CD14-positive monocyte (primary cell): ENCODE measurements at regions not wholly inside any gene's neighbourhood (a gene's known extent, or its start where the extent isn't known, plus 50 kb on each side); places are given as distances from the start of the nearest gene placed in this dataset.

Source experiments
- DNase-seq, 3 donors: peaks; one replicate each; pipeline ENCODE4 v3.0.0-alpha.2; 2011 to 2022
- H2AFZ ChIP-seq: 2 replicates; pipeline ENCODE4 v1.6.0; 2012; ENCODE audit warnings: mild to moderate bottlenecking, low read depth, low read length, inconsistent platforms; ENCODE audit not compliant: insufficient read depth, poor library complexity, severe bottlenecking
- H3K27ac ChIP-seq, 2 donors: 1 replicate in 1 of 2; 2 replicates in 1 of 2; pipeline ENCODE4 v1.5.1; 2012 to 2013; ENCODE audit warnings: low read length in 2 of 2, control low read depth in 1 of 2, inconsistent platforms in 1 of 2, low read depth in 1 of 2, mild to moderate bottlenecking in 1 of 2
- H3K27me3 ChIP-seq, 2 donors: one replicate each; pipeline versions ENCODE4 v1.6.0 to v1.6.1; 2011 to 2013; ENCODE audit warnings: low read length in 2 of 2; ENCODE audit not compliant: control insufficient read depth in 2 of 2, insufficient read depth in 2 of 2
- H3K36me3 ChIP-seq, 2 donors: replicated peaks in 1 of 2; 1 replicate in 1 of 2; 2 replicates in 1 of 2; pipeline versions ENCODE4 v1.5.1 to v1.6.1; 2012 to 2013; ENCODE audit warnings: low read length in 2 of 2, control low read depth in 1 of 2, inconsistent platforms in 1 of 2, mild to moderate bottlenecking in 1 of 2; ENCODE audit not compliant: insufficient read depth in 2 of 2, control insufficient read depth in 1 of 2
- H3K4me1 ChIP-seq, 2 donors: 1 replicate in 1 of 2; 2 replicates in 1 of 2; pipeline versions ENCODE4 v1.5.1 to v1.6.1; 2012 to 2013; ENCODE audit warnings: low read length in 2 of 2, control low read depth in 1 of 2, inconsistent platforms in 1 of 2, mild to moderate bottlenecking in 1 of 2, moderate library complexity in 1 of 2; ENCODE audit not compliant: insufficient read depth in 2 of 2, control insufficient read depth in 1 of 2
- H3K4me2 ChIP-seq: replicated peaks from 2 replicates; pipeline ENCODE3; 2012; ENCODE audit warnings: low read length, moderate library complexity, mild to moderate bottlenecking; ENCODE audit not compliant: poor library complexity, severe bottlenecking; ENCODE audit errors: extremely low read depth
- H3K4me3 ChIP-seq, 3 experiments: fragments of 200-600 bp in 1 of 3; sonication (generic) in 1 of 3; replicated peaks in 1 of 3; 1 replicate in 2 of 3; 2 replicates in 1 of 3; pipeline ENCODE4 v1.5.1; 2011 to 2013; ENCODE audit warnings: low read length in 3 of 3, mild to moderate bottlenecking in 3 of 3, control low read depth in 2 of 3, low read depth in 2 of 3, inconsistent platforms in 1 of 3, moderate library complexity in 1 of 3
- H3K79me2 ChIP-seq: 2 replicates; pipeline ENCODE4 v1.6.0; 2012; ENCODE audit warnings: mild to moderate bottlenecking, control low read depth, inconsistent platforms, low read length, moderate library complexity; ENCODE audit not compliant: insufficient read depth
- H3K9ac ChIP-seq: 2 replicates; pipeline ENCODE4 v1.6.0; 2017; ENCODE audit warnings: low read length, mild to moderate bottlenecking; ENCODE audit not compliant: insufficient read depth, poor library complexity, severe bottlenecking
- H3K9me3 ChIP-seq, 2 donors: replicated peaks in 1 of 2; 1 replicate in 1 of 2; 2 replicates in 1 of 2; pipeline versions ENCODE4 v1.5.1 to v1.6.1; 2012 to 2013; ENCODE audit warnings: low read length in 2 of 2, control low read depth in 1 of 2; ENCODE audit not compliant: control insufficient read depth in 1 of 2, insufficient read depth in 1 of 2
- H4K20me1 ChIP-seq: 2 replicates; pipeline ENCODE4 v1.6.0; 2012; ENCODE audit warnings: mild to moderate bottlenecking, low read length, control low read depth, moderate library complexity; ENCODE audit not compliant: insufficient read depth
- H3K27ac Mint-ChIP-seq, 7 donors: one replicate each; pipeline ENCODE4 v1.8.0; 2020; ENCODE audit warnings: mild to moderate bottlenecking in 7 of 7, mixed read lengths in 7 of 7, moderate library complexity in 6 of 7, inconsistent platforms in 2 of 7
- H3K27me3 Mint-ChIP-seq, 3 donors: one replicate each; pipeline ENCODE4 v1.8.0; 2021 to 2022; ENCODE audit warnings: low read depth in 3 of 3, mild to moderate bottlenecking in 3 of 3, mixed read lengths in 3 of 3, moderate library complexity in 3 of 3, inconsistent platforms in 1 of 3
- H3K36me3 Mint-ChIP-seq, 2 donors: one replicate each; pipeline ENCODE4 v1.8.0; 2020; ENCODE audit warnings: mixed read lengths in 2 of 2, inconsistent platforms in 1 of 2, mild to moderate bottlenecking in 1 of 2
- H3K4me1 Mint-ChIP-seq: one replicate; pipeline ENCODE4 v1.8.0; 2020; ENCODE audit warnings: mild to moderate bottlenecking, mixed read lengths
- H3K4me3 Mint-ChIP-seq, 2 donors: one replicate each; pipeline ENCODE4 v1.8.0; 2020; ENCODE audit warnings: mild to moderate bottlenecking in 2 of 2, mixed read lengths in 2 of 2, moderate library complexity in 1 of 2
- H3K9me3 Mint-ChIP-seq, 7 donors: one replicate each; pipeline ENCODE4 v1.8.0; 2020 to 2022; ENCODE audit warnings: mixed read lengths in 7 of 7, mild to moderate bottlenecking in 6 of 7, moderate library complexity in 6 of 7, inconsistent platforms in 2 of 7
- WGBS: methylation state at CpG from one replicate; pipeline ENCODE4 v1.1.5; 2013; ENCODE audit warnings: missing lambda C conversion rate; ENCODE audit not compliant: insufficient coverage; 5-methylcytosine and 5-hydroxymethylcytosine counted together
- intact Hi-C, 2 donors: fragments of 100-400 bp; cut with micrococcal nuclease; formaldehyde crosslinking; loops; one replicate each; pipeline versions ENCODE4 v1.15.0 to v1.15.1; 2023
- TF ChIP-seq, protein P1 (sequence below): fragments of 200-600 bp; IDR thresholded peaks from one replicate; pipeline ENCODE4 v1.8.0; 2022; ENCODE audit warnings: antibody characterized with exemption, mild to moderate bottlenecking

DNA sequence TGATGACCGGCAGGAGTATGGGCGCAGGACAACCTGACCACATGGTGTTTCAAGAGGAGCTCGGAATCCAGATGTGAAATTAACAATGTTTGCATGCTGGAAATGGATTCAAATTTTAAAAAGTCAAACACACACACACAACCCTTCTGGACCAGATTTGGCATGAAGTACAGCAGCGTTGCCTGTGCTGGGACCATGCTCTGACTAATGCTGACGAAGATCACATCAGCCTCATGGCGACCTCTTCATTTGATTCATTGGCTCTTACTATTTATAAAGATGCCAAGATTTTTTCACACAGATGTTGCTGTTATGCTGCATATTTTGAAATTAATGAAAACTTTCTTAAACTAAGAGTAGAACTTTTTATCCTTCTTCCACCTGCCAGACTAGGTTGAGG lies 926.6 kb upstream of the TMEM132C start:
- Mint-ChIP-seq H3K27ac (no peak overlapping the region), H3K4me1 (no peaks in the 10 kb centered on the region), H3K27me3 (peaks cover 0 to 3% (median 0%) of the 10 kb centered on the region in 3 donors), H3K36me3 (no peaks in the 10 kb centered on the region), H3K4me3 (no peak overlapping the region), H3K9me3 (peaks cover 0 to 7% (median 2%) of the 10 kb centered on the region in 7 donors)
- intact Hi-C loops, result no loop called here
- Histone ChIP-seq H3K4me1 (no peaks in the 10 kb centered on the region), H3K4me2 (no peak overlapping the region), H3K9ac (no peak overlapping the region), H3K27me3 (no peaks in the 10 kb centered on the region), H3K27ac (no peak overlapping the region), H2AFZ (no peak overlapping the region), H3K36me3 (no peaks in the 10 kb centered on the region), H3K9me3 (no peaks in the 10 kb centered on the region), H4K20me1 (no peaks in the 10 kb centered on the region), H3K79me2 (no peaks in the 10 kb centered on the region), H3K4me3 (no peak overlapping the region)
- DNase-seq, result no peak
- TF ChIP-seq, protein P1, sequence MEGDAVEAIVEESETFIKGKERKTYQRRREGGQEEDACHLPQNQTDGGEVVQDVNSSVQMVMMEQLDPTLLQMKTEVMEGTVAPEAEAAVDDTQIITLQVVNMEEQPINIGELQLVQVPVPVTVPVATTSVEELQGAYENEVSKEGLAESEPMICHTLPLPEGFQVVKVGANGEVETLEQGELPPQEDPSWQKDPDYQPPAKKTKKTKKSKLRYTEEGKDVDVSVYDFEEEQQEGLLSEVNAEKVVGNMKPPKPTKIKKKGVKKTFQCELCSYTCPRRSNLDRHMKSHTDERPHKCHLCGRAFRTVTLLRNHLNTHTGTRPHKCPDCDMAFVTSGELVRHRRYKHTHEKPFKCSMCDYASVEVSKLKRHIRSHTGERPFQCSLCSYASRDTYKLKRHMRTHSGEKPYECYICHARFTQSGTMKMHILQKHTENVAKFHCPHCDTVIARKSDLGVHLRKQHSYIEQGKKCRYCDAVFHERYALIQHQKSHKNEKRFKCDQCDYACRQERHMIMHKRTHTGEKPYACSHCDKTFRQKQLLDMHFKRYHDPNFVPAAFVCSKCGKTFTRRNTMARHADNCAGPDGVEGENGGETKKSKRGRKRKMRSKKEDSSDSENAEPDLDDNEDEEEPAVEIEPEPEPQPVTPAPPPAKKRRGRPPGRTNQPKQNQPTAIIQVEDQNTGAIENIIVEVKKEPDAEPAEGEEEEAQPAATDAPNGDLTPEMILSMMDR, result no peak
- WGBS, result 100% methylated on average over 2 of the region's 6 CpGs

DNA sequence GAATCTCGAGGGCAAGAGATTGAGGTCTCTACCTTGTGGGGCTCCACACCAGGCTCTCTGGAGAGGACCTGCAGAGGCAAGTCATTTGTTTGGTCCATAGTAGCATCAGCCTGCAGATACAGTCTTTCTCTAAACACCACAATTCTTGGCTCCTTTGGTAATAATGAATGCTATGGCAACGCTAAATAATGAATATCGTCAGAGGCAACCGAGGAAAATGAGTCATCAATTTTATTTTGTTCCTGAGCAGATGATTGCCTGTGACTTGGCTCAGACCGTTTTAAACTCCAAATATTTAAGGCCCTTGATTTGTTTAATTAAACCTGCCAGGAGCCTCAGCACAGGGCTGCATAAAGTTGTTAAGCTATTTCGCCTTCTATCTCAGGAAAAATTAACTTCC lies 924.1 kb upstream of the TMEM132C start:
- Histone ChIP-seq H3K4me1 (no peaks in the 10 kb centered on the region), H4K20me1 (no peaks in the 10 kb centered on the region), H3K79me2 (no peaks in the 10 kb centered on the region), H3K9me3 (peaks cover 0 to 16% of the 10 kb centered on the region in 2 donors), H3K9ac (no peak overlapping the region), H3K27me3 (no peaks in the 10 kb centered on the region), H3K4me2 (no peak overlapping the region), H3K27ac (no peak overlapping the region), H2AFZ (no peak overlapping the region), H3K4me3 (no peak overlapping the region), H3K36me3 (no peaks in the 10 kb centered on the region)
- Mint-ChIP-seq H3K27ac (no peak overlapping the region), H3K4me1 (no peaks in the 10 kb centered on the region), H3K27me3 (peaks cover 0 to 3% (median 2%) of the 10 kb centered on the region in 3 donors), H3K36me3 (no peaks in the 10 kb centered on the region), H3K4me3 (no peak overlapping the region), H3K9me3 (peaks cover 4 to 15% (median 10%) of the 10 kb centered on the region in 7 donors)
- WGBS, result 88% methylated on average over 4 of the region's 6 CpGs
- DNase-seq, result no peak
- TF ChIP-seq, protein P1, result no peak
- intact Hi-C loops, result no loop called here
